CD4-positive, alpha-beta memory T cell (primary cell): ENCODE measurements at regions not wholly inside any gene's neighbourhood (a gene's known extent, or its start where the extent isn't known, plus 50 kb on each side); places are given as distances from the start of the nearest gene placed in this dataset.

ENCODE experiments used
- CTCF ChIA-PET: fragments of 350-600 bp; sonication (Branson Sonifier 250); formaldehyde crosslinking; loops from one replicate; lab custom pipeline; 2021; ENCODE audit warnings: inconsistent platforms; ENCODE audit not compliant: partially characterized antibody; lab: Charles Lee
- POLR2A ChIA-PET: fragments of 350-600 bp; sonication (Branson Sonifier 250); formaldehyde crosslinking; loops from one replicate; lab custom pipeline; 2021; ENCODE audit not compliant: partially characterized antibody; lab: Charles Lee
- DNase-seq, 5 donors: peaks; one replicate each; pipeline versions ENCODE4 v3.0.0 to v3.0.0-alpha.2; 2020 to 2022; ENCODE audit warnings: mixed read lengths in 1 of 5
- H3K27ac ChIP-seq: one replicate; pipeline ENCODE4 v1.7.0; 2013; ENCODE audit warnings: low read depth, low read length
- H3K27me3 ChIP-seq: 2 replicates; pipeline ENCODE4 v1.7.0; 2013; ENCODE audit warnings: mild to moderate bottlenecking, low read length, moderate library complexity; ENCODE audit not compliant: insufficient read depth
- H3K36me3 ChIP-seq: 2 replicates; pipeline ENCODE4 v1.7.0; 2013; ENCODE audit warnings: mild to moderate bottlenecking, low read length, moderate library complexity; ENCODE audit not compliant: insufficient read depth
- H3K4me1 ChIP-seq: 2 replicates; pipeline ENCODE4 v1.7.0; 2013; ENCODE audit warnings: mild to moderate bottlenecking, low read length, moderate library complexity; ENCODE audit not compliant: insufficient read depth
- H3K4me3 ChIP-seq, 2 donors: one replicate each; pipeline ENCODE4 v1.7.0; 2013; ENCODE audit warnings: low read length in 2 of 2, mild to moderate bottlenecking in 1 of 2
- H3K9me3 ChIP-seq, 2 donors: one replicate each; pipeline ENCODE4 v1.7.0; 2013; ENCODE audit warnings: low read length in 2 of 2, control low read depth in 1 of 2; ENCODE audit not compliant: control insufficient read depth in 1 of 2
- H3K27ac Mint-ChIP-seq, 7 donors: one replicate each; pipeline ENCODE4 v1.8.0; 2020 to 2021; ENCODE audit warnings: mixed read lengths in 7 of 7, mild to moderate bottlenecking in 6 of 7, inconsistent platforms in 3 of 7, moderate library complexity in 3 of 7
- H3K27me3 Mint-ChIP-seq, 2 donors: one replicate each; pipeline ENCODE4 v1.8.0; 2020 to 2021; ENCODE audit warnings: mixed read lengths in 2 of 2
- H3K36me3 Mint-ChIP-seq, 2 donors: one replicate each; pipeline ENCODE4 v1.8.0; 2020 to 2021; ENCODE audit warnings: mixed read lengths in 2 of 2, inconsistent platforms in 1 of 2, mild to moderate bottlenecking in 1 of 2
- H3K4me1 Mint-ChIP-seq, 4 donors: one replicate each; pipeline ENCODE4 v1.8.0; 2020 to 2021; ENCODE audit warnings: mixed read lengths in 4 of 4, mild to moderate bottlenecking in 1 of 4
- H3K4me3 Mint-ChIP-seq, 8 donors: one replicate each; pipeline ENCODE4 v1.8.0; 2020 to 2021; ENCODE audit warnings: mixed read lengths in 8 of 8, mild to moderate bottlenecking in 7 of 8, moderate library complexity in 6 of 8, inconsistent platforms in 3 of 8
- H3K9me3 Mint-ChIP-seq, 8 donors: one replicate each; pipeline ENCODE4 v1.8.0; 2020 to 2021; ENCODE audit warnings: mixed read lengths in 8 of 8, mild to moderate bottlenecking in 5 of 8, inconsistent platforms in 3 of 8, moderate library complexity in 1 of 8
- intact Hi-C: fragments of 100-400 bp; cut with micrococcal nuclease; formaldehyde crosslinking; loops from one replicate; pipeline ENCODE4 v1.15.1; 2023

- H3K27ac Mint-ChIP-seq, result no peak overlapping the region
- no peak overlapping the region for H3K4me3 Mint-ChIP-seq
- H3K4me3 ChIP-seq, result no peak overlapping the region
- no peaks in the 10 kb centered on the region for H3K27me3 ChIP-seq
- H3K36me3 ChIP-seq, result no peaks in the 10 kb centered on the region
- H3K9me3 ChIP-seq, result peaks cover 0 to 8% of the 10 kb centered on the region in 2 donors
- H3K36me3 Mint-ChIP-seq, result peaks cover 0 to 5% of the 10 kb centered on the region in 2 donors
- ChIA-PET CTCF (no interaction called here), POLR2A (no interaction called here)
- intact Hi-C loops, result no loop called here
- no peak overlapping the region for H3K27ac ChIP-seq
- DNase-seq, result no peak
- no peaks in the 10 kb centered on the region for H3K4me1 Mint-ChIP-seq
- H3K4me1 ChIP-seq, result no peaks in the 10 kb centered on the region
- H3K9me3 Mint-ChIP-seq, result peaks cover 0 to 41% (median 25%) of the 10 kb centered on the region in 8 donors
- peaks cover 7 to 16% of the 10 kb centered on the region in 2 donors for H3K27me3 Mint-ChIP-seq
Measured at GRCh38 chr1:4273747-4274146, 373.7 kb upstream of the C1orf174 start.

- Mint-ChIP-seq H3K4me3 (no peak overlapping the region), H3K27ac (no peak overlapping the region), H3K27me3 (peaks cover 6 to 16% of the 10 kb centered on the region in 2 donors), H3K36me3 (peaks cover 0 to 5% of the 10 kb centered on the region in 2 donors), H3K4me1 (no peaks in the 10 kb centered on the region), H3K9me3 (peaks cover 0 to 41% (median 25%) of the 10 kb centered on the region in 8 donors)
- H3K9me3 ChIP-seq, result peaks cover 0 to 8% of the 10 kb centered on the region in 2 donors
- no peaks in the 10 kb centered on the region for H3K36me3 ChIP-seq
- POLR2A ChIA-PET, result no interaction called here
- H3K4me1 ChIP-seq, result no peaks in the 10 kb centered on the region
- intact Hi-C loops, result no loop called here
- no peak overlapping the region for H3K27ac ChIP-seq
- CTCF ChIA-PET, result interaction anchor here (0.7 kb wide), 1 partner anchor 7 kb away, joined by 3 read pairs; no protein-coding TSS in a partner anchor
- no peak overlapping the region for H3K4me3 ChIP-seq
- DNase-seq, result no peak
- H3K27me3 ChIP-seq, result no peaks in the 10 kb centered on the region
Measured at GRCh38 chr1:4275083-4275482, 375.0 kb upstream of the C1orf174 start.

GRCh38 chr1:4276238-4276637 lies 376.2 kb upstream of the C1orf174 start:
- no peak for DNase-seq
- intact Hi-C loops, result no loop called here
- peaks cover 0 to 41% (median 25%) of the 10 kb centered on the region in 8 donors for H3K9me3 Mint-ChIP-seq
- no peak overlapping the region for H3K27ac ChIP-seq
- no peaks in the 10 kb centered on the region for H3K4me1 ChIP-seq
- H3K9me3 ChIP-seq, result peaks cover 0 to 8% of the 10 kb centered on the region in 2 donors
- H3K4me1 Mint-ChIP-seq, result no peaks in the 10 kb centered on the region
- no peak overlapping the region for H3K27ac Mint-ChIP-seq
- H3K27me3 Mint-ChIP-seq, result peaks cover 5 to 16% of the 10 kb centered on the region in 2 donors
- POLR2A ChIA-PET, result no interaction called here
- no peak overlapping the region for H3K4me3 Mint-ChIP-seq
- peaks cover 0 to 5% of the 10 kb centered on the region in 2 donors for H3K36me3 Mint-ChIP-seq
- no peak overlapping the region for H3K4me3 ChIP-seq
- no peaks in the 10 kb centered on the region for H3K36me3 ChIP-seq
- CTCF ChIA-PET, result no interaction called here
- H3K27me3 ChIP-seq, result no peaks in the 10 kb centered on the region

- Histone ChIP-seq H3K4me3 (no peak overlapping the region), H3K36me3 (no peaks in the 10 kb centered on the region), H3K27me3 (no peaks in the 10 kb centered on the region), H3K4me1 (no peaks in the 10 kb centered on the region), H3K27ac (no peak overlapping the region), H3K9me3 (peaks cover 0 to 8% of the 10 kb centered on the region in 2 donors)
- ChIA-PET POLR2A (no interaction called here), CTCF (no interaction called here)
- DNase-seq, result no peak
- H3K27me3 Mint-ChIP-seq, result peaks cover 3 to 16% of the 10 kb centered on the region in 2 donors
- no peak overlapping the region for H3K4me3 Mint-ChIP-seq
- intact Hi-C loops, result no loop called here
- peaks cover 0 to 5% of the 10 kb centered on the region in 2 donors for H3K36me3 Mint-ChIP-seq
- no peak overlapping the region for H3K27ac Mint-ChIP-seq
- H3K4me1 Mint-ChIP-seq, result no peaks in the 10 kb centered on the region
- H3K9me3 Mint-ChIP-seq, result peaks cover 0 to 45% (median 26%) of the 10 kb centered on the region in 8 donors
Measured at GRCh38 chr1:4277598-4277997, 376.8 kb upstream of the AJAP1 start.

- no peak overlapping the region for H3K4me3 Mint-ChIP-seq
- H3K27ac ChIP-seq, result no peak overlapping the region
- H3K27me3 Mint-ChIP-seq, result peaks cover 6 to 10% of the 10 kb centered on the region in 2 donors
- H3K4me3 ChIP-seq, result no peak overlapping the region
- H3K9me3 ChIP-seq, result no peaks in the 10 kb centered on the region
- intact Hi-C loops, result no loop called here
- H3K4me1 ChIP-seq, result no peaks in the 10 kb centered on the region
- peaks cover 2 to 12% (median 5%) of the 10 kb centered on the region in 8 donors for H3K9me3 Mint-ChIP-seq
- no peaks in the 10 kb centered on the region for H3K4me1 Mint-ChIP-seq
- no peaks in the 10 kb centered on the region for H3K27me3 ChIP-seq
- no peak overlapping the region for H3K27ac Mint-ChIP-seq
- no peaks in the 10 kb centered on the region for H3K36me3 Mint-ChIP-seq
- CTCF ChIA-PET, result no interaction called here
- POLR2A ChIA-PET, result no interaction called here
- no peak for DNase-seq
- no peaks in the 10 kb centered on the region for H3K36me3 ChIP-seq
Measured at GRCh38 chr1:4284976-4285375, 369.4 kb upstream of the AJAP1 start.

GRCh38 chr1:4292861-4293260 lies 361.5 kb upstream of the AJAP1 start:
- Mint-ChIP-seq H3K27ac (no peak overlapping the region), H3K4me3 (no peak overlapping the region), H3K36me3 (no peaks in the 10 kb centered on the region), H3K9me3 (peaks cover 0 to 21% (median 2%) of the 10 kb centered on the region in 8 donors), H3K27me3 (peaks cover 11 to 26% of the 10 kb centered on the region in 2 donors), H3K4me1 (no peaks in the 10 kb centered on the region)
- H3K4me1 ChIP-seq, result no peaks in the 10 kb centered on the region
- H3K27me3 ChIP-seq, result no peaks in the 10 kb centered on the region
- intact Hi-C loops, result no loop called here
- DNase-seq, result no peak
- no peak overlapping the region for H3K27ac ChIP-seq
- no peaks in the 10 kb centered on the region for H3K9me3 ChIP-seq
- ChIA-PET POLR2A (no interaction called here), CTCF (no interaction called here)
- no peaks in the 10 kb centered on the region for H3K36me3 ChIP-seq
- no peak overlapping the region for H3K4me3 ChIP-seq

- no peak overlapping the region for H3K4me3 Mint-ChIP-seq
- Histone ChIP-seq H3K4me1 (no peaks in the 10 kb centered on the region), H3K9me3 (no peaks in the 10 kb centered on the region), H3K36me3 (no peaks in the 10 kb centered on the region), H3K27ac (no peak overlapping the region), H3K4me3 (no peak overlapping the region), H3K27me3 (no peaks in the 10 kb centered on the region)
- H3K36me3 Mint-ChIP-seq, result no peaks in the 10 kb centered on the region
- ChIA-PET POLR2A (no interaction called here), CTCF (no interaction called here)
- no peaks in the 10 kb centered on the region for H3K4me1 Mint-ChIP-seq
- intact Hi-C loops, result no loop called here
- no peak overlapping the region for H3K27ac Mint-ChIP-seq
- peaks cover 0 to 15% of the 10 kb centered on the region in 2 donors for H3K27me3 Mint-ChIP-seq
- H3K9me3 Mint-ChIP-seq, result peaks cover 3 to 17% (median 6%) of the 10 kb centered on the region in 8 donors
- no peak for DNase-seq
Measured at GRCh38 chr1:4298361-4299083, 355.9 kb upstream of the AJAP1 start.
